GM12875 (cell line): ENCODE measurements at regions not wholly inside any gene's neighbourhood (a gene's known extent, or its start where the extent isn't known, plus 50 kb on each side); places are given as distances from the start of the nearest gene placed in this dataset.

Source experiments
- H3K4me3 ChIP-seq: one replicate; pipeline ENCODE4 v1.5.1; 2011; ENCODE audit warnings: low read depth, low read length, control low read depth
- CTCF ChIP-seq: IDR thresholded peaks from 2 replicates; pipeline ENCODE4 v1.5.1; 2011; ENCODE audit warnings: low read depth, mild to moderate bottlenecking, control low read depth, inconsistent platforms, low read length, moderate library complexity, borderline replicate concordance; ENCODE audit not compliant: insufficient read depth

GRCh38 chr18:38768504-38768903 lies 1202.9 kb upstream of the CELF4 start:
- H3K4me3 ChIP-seq = no peak overlapping the region
- TF ChIP-seq CTCF = no peak

- no peak overlapping the region for H3K4me3 ChIP-seq
These were observed 1193.9 kb upstream of the CELF4 start for GRCh38 chr18:38759457-38759856.

GRCh38 chr18:38756436-38756835 lies 1190.8 kb upstream of the CELF4 start:
- no peak for TF ChIP-seq CTCF
- no peak overlapping the region for H3K4me3 ChIP-seq

More at GRCh38 chr18:38759457-38759856, 1193.9 kb upstream of the CELF4 start:
- TF ChIP-seq CTCF = no peak

GRCh38 chr18:38752430-38752829 lies 1186.8 kb upstream of the CELF4 start:
- no peak for TF ChIP-seq CTCF
- no peak overlapping the region for H3K4me3 ChIP-seq

GRCh38 chr18:38751898-38752297 lies 1186.3 kb upstream of the CELF4 start:
- no peak overlapping the region for H3K4me3 ChIP-seq
- no peak for TF ChIP-seq CTCF

- H3K4me3 ChIP-seq = no peak overlapping the region
- no peak for TF ChIP-seq CTCF
These were observed 1185.6 kb upstream of the CELF4 start for GRCh38 chr18:38751211-38751610.

- H3K4me3 ChIP-seq = no peak overlapping the region
- no peak for TF ChIP-seq CTCF
These were observed 1185.2 kb upstream of the CELF4 start for GRCh38 chr18:38750751-38751150.
